MV-4-11 (cell line): ENCODE measurements at regions not wholly inside any gene's neighbourhood (a gene's known extent, or its start where the extent isn't known, plus 50 kb on each side); places are given as distances from the start of the nearest gene placed in this dataset.
"Not testable (repeated sequence)": the region's sequence is repeated elsewhere in the genome, so short reads cannot be mapped to it uniquely, and the experiment has no call there.

Experiments
- DNase-seq: peaks from one replicate; lab custom pipeline; 2025; lab: John Stamatoyannopoulos, UW

DNA sequence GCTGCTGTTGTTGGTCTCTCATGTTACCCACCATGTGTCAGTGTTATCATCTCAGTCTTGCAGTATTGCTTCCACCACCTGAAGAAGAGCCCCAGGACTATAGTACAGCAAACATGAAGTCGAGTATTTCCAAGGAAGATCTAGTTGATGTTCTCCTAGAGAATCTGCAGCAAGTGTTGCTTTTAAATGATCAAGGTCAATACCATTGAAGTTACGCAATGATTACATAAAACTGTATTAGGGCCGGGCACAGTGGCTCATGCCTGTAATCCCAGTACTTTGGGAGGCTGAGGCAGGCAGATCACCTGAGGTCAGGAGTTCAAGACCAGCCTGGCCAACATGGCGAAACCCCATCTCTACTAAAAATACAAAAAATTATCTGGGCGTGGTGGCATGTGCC, 173.9 kb downstream of the TJP1 start:
- DNase-seq: not testable (repeated sequence)

DNA sequence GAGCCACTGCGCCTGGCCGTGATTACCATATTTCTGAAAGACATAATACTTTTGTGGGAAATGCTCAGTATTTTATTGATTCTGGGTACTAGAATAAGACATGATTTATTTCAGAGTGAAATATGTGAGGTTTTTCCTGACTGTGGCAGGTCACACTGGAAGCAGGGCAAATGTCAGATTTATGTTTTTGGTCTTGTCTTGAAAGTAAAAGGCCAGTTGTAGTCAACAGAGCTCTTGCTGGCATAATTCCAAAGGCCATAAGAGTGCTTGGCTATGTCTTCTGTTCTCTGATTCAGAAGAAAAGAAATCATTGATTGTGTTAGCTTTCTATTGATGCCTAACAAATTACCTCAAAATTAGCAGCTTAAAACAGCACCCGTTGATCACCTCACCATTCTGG, 176.4 kb downstream of the TJP1 start:
- DNase-seq: no peak

DNA sequence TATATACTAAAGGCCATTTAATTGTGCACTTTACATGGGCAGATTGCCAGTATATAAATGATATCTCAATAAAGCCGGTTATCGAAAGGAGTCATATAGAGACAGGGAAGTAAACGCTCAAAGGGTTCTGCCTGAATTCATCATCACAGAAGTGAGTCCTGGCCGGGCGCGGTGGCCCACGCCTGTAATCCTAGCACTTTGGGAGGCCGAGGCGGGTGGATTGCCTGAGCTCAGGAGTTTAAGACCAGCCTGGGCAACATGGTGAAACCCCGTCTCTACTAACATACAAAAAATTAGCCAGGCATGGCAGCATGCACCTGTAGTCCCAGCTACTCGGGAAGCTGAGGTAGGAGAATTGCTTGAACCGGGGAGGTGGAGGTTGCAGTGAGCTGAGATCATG, 177.9 kb downstream of the TJP1 start:
- DNase-seq: not testable (repeated sequence)

DNA sequence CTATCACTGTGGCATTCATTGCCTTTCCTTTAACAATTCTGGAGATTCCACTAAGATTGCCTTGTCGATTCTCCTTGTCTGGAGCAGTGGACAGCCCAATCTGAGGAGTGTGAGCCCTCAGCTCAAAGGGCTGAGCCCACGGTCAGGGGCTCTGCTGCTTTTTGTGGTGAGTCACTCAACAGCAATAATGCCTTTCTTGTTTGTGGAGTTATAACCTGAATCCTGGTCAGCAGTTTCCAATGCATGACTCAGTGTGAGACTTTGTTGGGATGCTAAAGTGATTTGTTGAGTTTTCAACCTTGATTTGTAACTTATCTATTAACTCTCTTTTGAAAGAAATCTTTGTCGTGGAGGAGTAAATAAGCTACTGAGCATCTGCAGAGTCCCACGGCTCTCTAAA, 183.5 kb downstream of the TJP1 start:
- DNase-seq: no peak

DNA sequence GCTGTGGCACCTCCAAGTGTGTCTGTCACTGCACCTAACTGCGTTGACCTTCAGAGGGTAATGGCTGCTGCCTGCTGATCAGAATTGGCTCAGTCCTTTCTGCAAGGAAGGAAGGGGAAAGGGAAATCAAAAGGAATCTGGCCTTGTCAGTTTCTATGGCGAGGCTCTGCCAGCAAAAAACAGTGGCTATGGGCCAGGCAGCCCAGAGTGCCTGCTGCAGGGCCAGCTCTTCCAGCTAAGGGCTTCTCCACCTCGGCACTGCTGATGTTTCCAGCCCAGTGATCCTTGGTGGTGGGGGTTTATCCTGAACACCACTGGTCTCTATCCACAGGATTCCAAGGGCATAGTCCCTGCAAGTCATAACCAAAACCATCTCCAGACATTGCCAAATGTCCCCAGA, 184.3 kb downstream of the TJP1 start:
- DNase-seq: no peak

DNA sequence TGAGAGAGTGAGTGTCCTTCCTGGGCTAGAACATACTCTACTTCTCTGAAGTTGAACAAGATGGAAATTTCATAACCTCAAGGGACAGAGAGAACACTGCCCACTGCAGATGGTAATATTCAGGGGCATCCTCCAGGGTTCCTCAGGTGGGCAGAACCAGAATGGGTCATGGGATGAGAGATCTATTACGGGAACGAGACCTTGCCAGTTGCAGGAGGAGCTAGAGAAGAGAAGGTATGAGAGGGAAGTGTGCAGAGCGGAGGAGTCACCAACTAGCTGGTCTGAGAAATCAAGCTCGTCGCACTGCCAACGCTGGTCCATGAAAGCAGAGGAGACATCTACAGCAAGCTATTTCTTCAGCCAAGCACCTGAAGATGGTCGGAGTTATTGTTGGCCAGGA, 184.7 kb downstream of the TJP1 start:
- no peak for DNase-seq

DNA sequence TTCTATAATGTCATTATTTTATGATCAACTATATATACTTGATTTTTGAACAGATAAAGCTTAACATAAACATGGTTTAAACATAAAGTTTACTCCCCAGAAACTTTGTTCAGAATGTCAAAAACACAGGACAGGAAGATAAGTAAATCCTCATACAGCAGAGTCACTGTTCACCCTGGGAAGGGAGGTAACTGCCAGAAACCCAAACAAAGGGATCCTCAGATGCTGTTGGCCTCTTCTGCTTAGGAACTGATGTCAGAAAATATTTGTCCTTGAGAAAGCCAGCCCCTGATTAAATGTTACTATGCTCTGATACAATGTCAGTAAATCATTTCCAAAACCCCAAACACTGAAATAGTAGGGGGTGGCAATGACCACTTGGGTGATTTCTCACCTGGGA, 185.3 kb downstream of the TJP1 start:
- DNase-seq: no peak

DNA sequence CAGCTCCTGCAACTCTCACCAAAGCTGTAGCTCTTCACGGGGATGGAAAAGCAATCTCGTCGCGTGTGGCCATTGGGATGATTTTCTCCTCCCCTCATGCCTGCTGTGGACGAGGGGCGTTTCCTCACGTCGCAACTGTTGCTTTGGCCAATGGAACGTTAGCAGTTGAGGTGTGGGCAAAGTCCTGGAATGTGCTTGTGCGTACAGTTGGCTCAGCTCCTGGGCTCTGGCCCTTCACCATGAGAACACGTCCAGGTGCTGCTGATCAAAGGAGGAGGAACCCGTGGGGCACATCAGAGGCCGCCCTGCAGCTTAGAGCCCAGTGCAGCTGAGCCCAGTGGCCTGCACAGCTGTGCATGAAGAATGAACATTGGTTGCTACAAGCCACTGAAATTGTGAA, 186.1 kb downstream of the TJP1 start:
- DNase-seq: no peak

DNA sequence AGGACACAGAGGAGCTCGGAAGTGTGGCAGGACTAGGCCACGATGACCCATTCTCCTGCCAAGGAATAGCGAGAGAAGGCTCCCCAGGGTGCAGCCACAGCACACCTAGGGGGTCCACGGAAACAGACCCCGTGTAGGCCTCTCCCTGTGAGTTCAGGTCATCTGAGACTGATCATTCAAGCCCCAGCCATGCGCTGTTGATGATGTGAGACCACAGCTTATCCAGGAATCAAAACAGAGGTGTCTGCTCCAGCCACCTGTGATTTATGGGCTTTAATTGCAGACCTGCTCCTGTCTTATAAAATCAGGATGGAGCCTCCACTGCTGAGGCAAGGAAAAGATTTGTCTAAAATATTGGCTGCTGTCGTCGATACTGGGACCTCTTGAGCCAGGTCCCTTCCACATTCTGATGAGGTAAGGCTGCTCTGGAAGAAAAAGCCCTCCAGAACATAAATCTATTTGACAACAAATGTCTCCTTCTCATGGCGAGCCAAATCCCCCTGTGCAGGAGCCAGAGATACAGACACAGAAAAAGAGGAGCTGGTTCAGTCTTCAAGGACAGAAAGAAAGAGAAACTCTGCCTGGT, 186.7 kb downstream of the TJP1 start:
- no peak for DNase-seq

DNA sequence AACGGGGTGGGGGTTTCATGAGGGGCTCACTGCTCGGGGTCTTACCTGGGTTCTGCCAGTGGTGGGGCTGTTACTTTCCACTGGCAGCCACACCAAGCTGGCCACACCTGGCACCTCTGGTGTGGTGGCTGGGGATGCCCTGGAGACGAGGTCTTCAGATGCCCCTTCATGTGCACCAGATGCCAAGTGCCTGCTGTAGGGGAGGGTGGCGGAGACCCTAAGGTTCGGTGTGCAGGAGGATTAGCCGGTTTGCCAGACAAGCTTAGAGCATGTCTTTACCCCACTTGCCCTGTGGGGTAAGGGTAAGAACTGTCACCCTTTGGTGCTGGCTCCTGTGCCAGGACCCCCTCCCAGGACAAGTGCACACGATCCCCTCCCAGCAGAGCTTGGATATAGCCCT, 188.3 kb downstream of the TJP1 start:
- DNase-seq: no peak

DNA sequence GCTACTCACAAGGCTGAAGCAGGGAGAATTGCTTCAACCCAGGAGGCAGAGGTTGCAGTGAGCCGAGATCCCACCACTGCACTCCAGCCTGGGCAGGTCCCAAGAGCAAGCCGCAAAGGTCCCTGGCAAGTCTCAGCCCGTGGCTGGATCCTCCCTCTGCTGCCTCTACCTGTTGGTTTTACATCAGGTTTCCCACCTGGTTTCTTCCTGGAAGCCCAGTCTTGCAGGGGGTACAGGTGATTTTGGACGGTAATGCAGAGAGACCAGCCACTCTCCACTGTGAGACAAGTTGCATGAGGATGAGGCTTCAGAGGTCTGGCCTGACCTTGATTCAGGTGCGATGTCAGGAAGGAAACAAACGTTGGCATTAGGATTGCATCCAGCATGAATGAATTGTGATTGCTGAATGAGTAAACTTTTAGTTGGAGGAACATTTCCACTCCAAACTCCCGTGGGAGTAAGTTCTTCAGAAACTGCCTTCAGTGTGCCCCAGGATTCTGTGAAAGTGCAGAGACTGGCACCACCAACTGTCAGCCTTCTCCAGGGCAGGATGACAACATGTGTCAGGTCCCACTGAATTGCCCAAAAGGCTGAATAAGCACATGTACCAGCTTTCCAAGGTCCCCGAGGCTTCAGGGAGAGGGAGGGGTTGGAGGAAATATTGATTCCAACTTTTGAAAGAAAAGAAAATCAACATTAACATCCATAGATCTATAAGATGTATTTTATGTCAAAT, 189.4 kb downstream of the TJP1 start:
- no peak for DNase-seq

DNA sequence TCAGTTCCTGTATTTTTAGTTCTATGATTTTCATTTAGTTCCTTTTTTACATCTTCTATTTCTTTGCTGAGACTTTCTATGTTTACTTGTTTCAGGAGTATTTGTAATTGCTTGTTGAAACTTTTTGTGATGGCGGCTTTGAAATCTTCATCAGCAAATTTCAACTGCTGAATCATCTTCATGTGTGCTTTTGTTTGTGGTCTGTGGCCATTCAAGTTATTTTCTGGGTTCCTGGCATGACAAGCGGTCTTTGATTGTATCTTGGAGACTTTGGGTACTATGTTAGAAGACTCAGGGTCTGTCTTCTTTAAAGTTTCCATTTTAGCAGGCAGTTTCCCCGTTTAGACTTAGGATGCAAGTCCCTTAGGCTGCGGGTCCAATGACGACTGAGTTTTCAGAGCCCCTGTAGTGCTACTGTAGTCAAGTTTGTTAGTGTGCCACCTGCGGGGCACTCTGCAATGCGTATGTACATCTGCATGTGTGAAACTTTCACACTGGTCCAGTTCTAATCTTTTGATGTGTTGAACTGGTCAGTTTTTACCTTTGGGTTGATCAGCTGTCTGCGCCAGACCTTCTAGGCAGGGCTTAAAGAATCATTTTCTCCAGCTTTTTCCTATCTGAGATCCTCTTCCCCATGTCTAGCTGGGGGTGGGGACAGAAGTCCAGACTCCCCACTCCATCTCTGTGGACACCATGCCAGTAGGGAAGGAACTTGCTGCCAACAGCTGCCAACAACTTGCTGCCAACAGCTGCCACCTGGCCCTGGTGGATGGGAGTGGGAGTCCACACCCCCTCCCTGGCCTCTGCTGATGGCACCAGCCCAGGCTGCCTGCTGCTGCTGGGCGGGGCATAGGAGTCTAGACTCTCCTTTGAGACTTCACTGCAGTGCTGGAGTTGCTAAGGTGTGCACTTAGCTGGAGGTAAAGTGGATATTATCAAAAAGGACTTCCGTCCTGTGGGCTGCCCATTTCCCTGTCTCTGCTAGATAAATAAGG, 190.9 kb downstream of the TJP1 start:
- DNase-seq: peak; percentile 60

DNA sequence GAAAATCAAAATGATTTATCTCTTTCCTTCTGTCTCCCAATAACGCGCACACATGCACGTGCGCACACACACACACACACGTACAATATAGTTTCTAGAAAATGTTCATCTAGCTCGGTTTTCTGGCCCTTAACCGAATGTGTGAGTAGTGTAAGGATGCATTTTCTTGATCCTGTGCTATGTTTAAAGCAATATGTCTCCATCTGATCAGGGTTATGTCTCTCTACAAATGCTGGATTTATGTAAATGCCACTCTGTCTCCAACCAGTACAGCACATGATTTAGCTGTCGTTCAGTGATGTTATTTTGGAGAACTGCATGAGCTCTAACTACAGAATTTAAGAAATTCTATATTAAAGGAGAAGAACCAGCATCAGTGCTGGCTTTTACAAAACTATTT, 198.0 kb downstream of the TJP1 start:
- DNase-seq: no peak

DNA sequence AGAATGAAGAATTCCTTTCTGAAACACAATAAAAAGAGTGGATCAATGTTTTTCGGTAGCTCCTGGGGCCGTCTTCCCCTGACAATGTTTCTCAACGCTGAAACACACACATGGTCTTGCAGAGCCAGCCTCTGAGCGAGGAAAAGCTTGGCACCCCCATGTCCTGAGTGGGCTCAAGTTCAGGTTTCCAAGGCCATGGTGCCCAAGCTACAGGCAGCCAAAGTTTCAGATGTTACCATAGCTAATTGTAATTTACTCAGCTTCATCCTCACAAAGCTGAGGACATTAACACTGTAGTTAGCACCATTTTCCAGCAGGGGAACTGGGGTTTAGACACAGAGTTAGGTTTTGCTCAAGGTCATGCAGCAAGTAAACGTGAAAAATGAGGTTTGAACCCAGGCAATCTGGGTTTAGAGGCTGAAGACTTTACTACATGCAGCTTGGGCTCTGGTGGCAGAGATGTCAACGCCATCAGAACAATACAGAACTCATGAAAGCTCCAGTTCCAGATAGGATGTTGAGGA, 199.1 kb downstream of the TJP1 start:
- DNase-seq: no peak

DNA sequence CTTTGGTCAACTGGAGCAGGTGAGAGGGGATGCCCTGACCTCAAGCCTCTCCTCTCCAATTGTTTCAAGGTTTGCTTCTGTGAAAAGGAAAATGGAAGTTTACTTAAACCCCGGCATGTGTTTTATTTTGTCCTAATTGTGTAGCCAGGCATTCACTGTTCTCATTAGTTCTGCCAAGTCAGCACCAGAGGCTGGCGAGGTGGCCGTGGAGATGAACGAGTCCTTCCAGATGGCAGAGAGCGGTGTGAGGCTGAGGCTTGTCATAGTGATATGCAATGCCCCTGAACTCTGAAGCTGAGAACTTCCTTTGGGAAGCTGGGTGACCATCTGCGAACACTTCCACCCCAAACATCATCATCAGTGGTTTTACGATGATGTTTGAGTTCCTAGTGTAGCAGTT, 199.6 kb downstream of the TJP1 start:
- no peak for DNase-seq

DNA sequence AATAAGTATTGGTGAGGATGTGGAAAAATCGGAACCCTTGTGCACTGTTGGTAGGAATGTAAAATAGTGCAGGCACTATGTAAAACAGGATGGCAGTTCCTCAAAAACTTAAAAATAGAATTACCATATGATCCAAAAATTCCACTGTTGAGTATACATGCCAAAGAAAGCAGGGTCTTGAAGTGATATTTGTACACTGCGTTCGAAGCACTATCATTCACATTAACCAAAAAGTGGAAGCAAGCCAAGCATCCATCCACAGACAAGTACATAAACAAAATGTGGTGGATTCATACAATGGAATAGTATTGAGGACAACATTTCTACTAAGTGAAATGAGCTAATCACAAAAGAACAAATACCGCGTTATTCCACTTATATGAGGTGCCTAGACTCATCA, 200.7 kb downstream of the TJP1 start:
- no peak for DNase-seq

DNA sequence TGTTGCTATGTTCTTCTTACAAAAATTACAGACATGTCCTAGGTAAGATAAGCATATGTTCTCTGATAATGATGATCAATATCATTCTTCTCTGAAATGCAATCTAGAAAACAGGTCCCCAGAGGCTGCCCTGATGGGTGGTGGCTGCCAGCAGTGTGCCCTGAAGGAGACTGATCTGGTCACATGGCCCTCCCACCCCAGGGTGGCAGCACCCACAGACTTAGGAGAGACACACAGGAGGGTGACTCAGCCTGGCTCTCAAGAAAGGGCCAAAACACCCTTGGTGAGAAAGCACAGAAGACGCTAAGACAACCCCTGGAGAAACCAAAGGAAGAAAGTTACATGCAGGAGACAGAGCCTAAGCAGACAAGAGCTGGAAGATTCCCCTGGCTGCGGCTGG, 203.7 kb downstream of the TJP1 start:
- no peak for DNase-seq

DNA sequence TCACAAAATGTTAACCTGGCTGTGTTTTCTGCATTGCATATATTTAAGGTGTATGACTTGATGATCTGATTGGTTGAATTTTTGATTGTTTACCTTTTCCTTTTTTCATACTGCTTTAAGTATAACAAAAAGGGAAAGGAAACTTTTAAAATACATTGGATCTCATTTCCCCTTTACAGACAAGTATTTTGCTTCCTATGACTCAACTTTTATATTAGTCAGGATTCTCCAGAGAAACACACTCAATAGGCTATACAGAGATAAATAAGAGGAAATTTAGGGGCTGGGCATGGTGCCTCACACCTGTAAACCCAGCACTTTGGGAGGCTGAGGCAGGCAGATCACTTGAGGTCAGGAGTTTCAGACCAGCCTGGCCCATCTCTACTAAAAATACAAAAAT, 205.8 kb downstream of the TJP1 start:
- DNase-seq: peak; percentile 26

DNA sequence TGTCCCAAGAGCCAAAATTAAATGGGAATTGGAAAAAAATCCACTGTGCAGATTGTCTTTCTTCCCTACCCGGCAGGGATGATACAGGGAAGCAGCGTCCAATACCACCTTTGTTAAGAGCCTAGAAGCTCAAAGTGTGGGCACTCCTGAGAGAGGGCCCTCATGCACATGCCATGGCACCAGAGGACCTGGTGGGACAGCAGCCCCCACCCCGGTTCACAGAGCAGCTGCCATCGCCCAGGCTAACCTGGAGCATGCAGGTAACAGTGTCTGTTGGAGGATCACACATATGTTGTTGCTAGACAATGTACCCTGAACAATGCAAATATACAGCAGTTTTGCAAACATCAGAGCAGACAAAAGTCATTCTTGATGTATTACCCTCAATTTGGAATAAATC, 206.5 kb downstream of the TJP1 start:
- no peak for DNase-seq

DNA sequence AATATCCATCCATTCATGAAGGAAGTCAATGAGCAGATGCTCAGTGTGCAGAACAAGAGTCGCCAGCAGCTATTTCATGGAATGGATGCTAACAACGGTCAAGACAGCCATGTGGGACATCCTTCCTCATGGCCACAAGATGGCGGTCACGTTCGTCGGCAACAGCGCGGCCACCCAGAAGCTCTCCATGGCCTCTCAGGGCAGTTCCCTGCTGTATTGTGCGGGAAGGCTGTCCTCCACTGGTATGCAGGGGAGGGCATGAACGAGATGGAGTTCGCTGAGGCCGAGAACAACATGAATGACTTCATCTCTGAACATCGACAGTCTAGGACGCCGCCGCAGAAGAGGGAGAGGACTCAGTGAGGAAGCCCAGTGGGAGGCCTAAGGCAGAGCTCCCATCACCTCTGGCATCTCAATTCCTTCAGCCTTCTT, 208.3 kb downstream of the TJP1 start:
- DNase-seq: no peak

DNA sequence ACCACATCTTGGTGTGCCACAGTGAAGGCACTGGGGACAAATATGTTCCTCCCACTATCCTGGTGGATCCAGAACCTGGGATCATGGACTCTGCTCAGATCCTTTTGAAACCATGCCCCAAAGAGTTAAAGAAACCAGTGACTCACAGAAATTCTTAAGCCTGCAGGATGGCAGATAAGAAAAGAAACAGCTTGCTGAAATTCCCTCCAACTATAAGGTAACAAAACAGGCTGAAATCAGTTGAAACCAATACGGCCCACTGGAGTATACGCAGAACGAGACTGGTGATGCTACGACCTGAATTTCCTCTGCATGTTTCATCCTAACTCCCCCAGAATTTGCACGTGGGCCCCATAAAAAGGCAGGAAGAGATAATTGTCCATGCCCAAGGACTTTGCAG, 209.6 kb downstream of the TJP1 start:
- DNase-seq: no peak

DNA sequence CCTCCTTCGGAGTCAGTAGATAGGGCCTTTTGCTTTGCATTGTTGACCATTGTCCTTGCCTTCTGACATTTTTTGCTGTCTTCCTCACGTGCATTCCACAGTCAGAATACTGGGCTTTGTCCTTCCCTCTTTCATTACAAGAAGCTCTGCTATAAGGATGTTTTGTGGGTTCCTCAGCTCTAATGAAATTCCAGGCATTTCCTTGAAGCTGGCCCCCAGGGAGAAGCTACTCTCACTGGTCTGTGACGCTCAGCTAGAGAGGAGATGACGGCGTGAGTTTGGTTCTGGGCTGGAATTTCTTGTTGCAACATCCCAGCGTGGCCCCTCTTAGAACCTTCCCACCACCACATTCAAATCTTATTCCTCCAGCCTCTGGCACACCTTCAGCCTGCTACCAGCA, 210.2 kb downstream of the TJP1 start:
- DNase-seq: no peak

DNA sequence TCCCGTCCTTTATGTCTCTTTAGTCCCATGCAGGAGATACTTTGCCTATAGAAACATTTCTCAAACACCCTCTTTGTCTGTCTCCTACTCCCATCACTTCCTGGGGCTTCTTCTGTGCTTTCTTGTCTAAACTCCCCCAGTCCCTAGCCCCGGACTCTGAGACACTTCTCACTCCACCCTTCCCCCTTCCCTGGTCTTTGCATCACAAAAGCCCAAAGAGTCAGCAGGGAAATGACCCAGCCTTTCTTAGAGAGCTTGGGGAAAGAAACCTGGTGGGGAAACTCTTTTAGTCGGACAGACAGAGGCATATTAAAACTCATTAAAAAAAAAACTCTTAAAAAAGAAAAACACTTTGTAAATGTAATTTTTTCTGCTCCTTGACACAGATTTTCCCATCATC, 211.2 kb downstream of the TJP1 start:
- no peak for DNase-seq
